Upper lobe of left lung (tissue), 6 donors: ENCODE measurements at regions not wholly inside any gene's neighbourhood (a gene's known extent, or its start where the extent isn't known, plus 50 kb on each side); places are given as distances from the start of the nearest gene placed in this dataset.

ENCODE experiments used
- ATAC-seq, 2 donors: fragments of 200-7000 bp; cut with Tn5 transposase; one replicate each; pipeline ENCODE4 v1.9.1; 2022; ENCODE audit warnings: mild to moderate bottlenecking in 2 of 2, moderate library complexity in 2 of 2; ENCODE audit not compliant: low FRiP score in 2 of 2
- DNase-seq, 2 donors: peaks; one replicate each; pipeline ENCODE4 v3.0.0-alpha.2; 2019 to 2020
- H3K27ac ChIP-seq, 4 donors: fragments of 200-600 bp; sonication (generic); one replicate each; pipeline ENCODE4 v1.5.1; 2016 to 2019
- H3K27me3 ChIP-seq, 4 donors: fragments of 200-600 bp; sonication (generic); one replicate each; pipeline ENCODE4 v1.5.1; 2017 to 2019
- H3K36me3 ChIP-seq, 4 donors: fragments of 200-600 bp; sonication (generic); one replicate each; pipeline ENCODE4 v1.5.1; 2016 to 2019
- H3K4me1 ChIP-seq, 4 donors: fragments of 200-600 bp; sonication (generic); one replicate each; pipeline ENCODE4 v1.5.1; 2018 to 2019
- H3K4me3 ChIP-seq, 4 donors: fragments of 200-600 bp; sonication (generic); one replicate each; pipeline ENCODE4 v1.5.1; 2017 to 2019; ENCODE audit warnings: mild to moderate bottlenecking in 2 of 4, moderate library complexity in 1 of 4
- H3K9me3 ChIP-seq, 4 donors: fragments of 200-600 bp; sonication (generic); one replicate each; pipeline ENCODE4 v1.5.1; 2018 to 2019
- CTCF ChIP-seq, 6 experiments: fragments of 450-650 bp in 4 of 6; fragments of 200-600 bp in 2 of 6; sonication (generic) in 2 of 6; IDR thresholded peaks; one replicate each; pipeline ENCODE4 v1.5.1; 2016 to 2019; ENCODE audit warnings: antibody characterized with exemption in 6 of 6
- EP300 ChIP-seq, 4 donors: sonication (generic); formaldehyde crosslinking; IDR thresholded peaks; one replicate each; pipeline ENCODE4 v1.5.1; 2017; ENCODE audit warnings: antibody characterized with exemption in 4 of 4, control low read depth in 2 of 4
- POLR2A ChIP-seq, 4 donors: fragments of 450-650 bp; IDR thresholded peaks; one replicate each; pipeline ENCODE4 v1.5.1; 2016 to 2017; ENCODE audit warnings: antibody characterized with exemption in 4 of 4, mild to moderate bottlenecking in 2 of 4
- POLR2AphosphoS5 ChIP-seq, 2 donors: sonication (generic); formaldehyde crosslinking; IDR thresholded peaks; one replicate each; pipeline ENCODE4 v1.5.1; 2017; ENCODE audit warnings: antibody characterized with exemption in 2 of 2
- WGBS, 2 donors: methylation state at CpG; one replicate each; pipeline ENCODE4 v1.1.5; 2017 to 2018; 5-methylcytosine and 5-hydroxymethylcytosine counted together
- donor health status: DM: no; HTN: no; CAD: no; lungs with moderate emphysema.
- donor health status: DM: no; HTN: yes; CAD: no; lungs with severe emphysema.

GRCh38 chr11:23103416-23103815 is 243.1 kb upstream of the CCDC179 start:
- H3K27me3 ChIP-seq, result no peaks in the 10 kb centered on the region
- no peak for ATAC-seq
- H3K36me3 ChIP-seq, result no peaks in the 10 kb centered on the region
- no peak overlapping the region for H3K27ac ChIP-seq
- WGBS, 2 donors, result 64 to 67% methylated on average over 2 of the region's 2 CpGs
- H3K4me3 ChIP-seq, result no peak overlapping the region
- no peak for TF ChIP-seq EP300 (IDR thresholded peaks at IDR 0.05)
- TF ChIP-seq POLR2AphosphoS5 (IDR thresholded peaks at IDR 0.05), result no peak
- TF ChIP-seq POLR2A (IDR thresholded peaks at IDR 0.05), result no peak
- TF ChIP-seq CTCF (IDR thresholded peaks at IDR 0.05), result no peak
- no peak for DNase-seq
- H3K4me1 ChIP-seq, result no peaks in the 10 kb centered on the region
- no peaks in the 10 kb centered on the region for H3K9me3 ChIP-seq

GRCh38 chr11:23111527-23111926 is 251.3 kb upstream of the CCDC179 start:
- H3K36me3 ChIP-seq, result no peaks in the 10 kb centered on the region
- H3K27ac ChIP-seq, result no peak overlapping the region
- no peak for DNase-seq
- H3K9me3 ChIP-seq, result no peaks in the 10 kb centered on the region
- peaks cover 0 to 6% (median 1%) of the 10 kb centered on the region in 4 donors for H3K4me1 ChIP-seq
- TF ChIP-seq EP300 (IDR thresholded peaks at IDR 0.05) (no peak), POLR2A (IDR thresholded peaks at IDR 0.05) (no peak), CTCF (IDR thresholded peaks at IDR 0.05) (no peak), POLR2AphosphoS5 (IDR thresholded peaks at IDR 0.05) (no peak)
- WGBS, 2 donors, result 56 to 59% methylated on average over 2 of the region's 2 CpGs
- H3K4me3 ChIP-seq, result no peak overlapping the region
- ATAC-seq, result no peak
- no peaks in the 10 kb centered on the region for H3K27me3 ChIP-seq

- 65 to 66% methylated on average over 4 of the region's 4 CpGs for WGBS, 2 donors
- H3K4me1 ChIP-seq, result peaks cover 0 to 6% (median 1%) of the 10 kb centered on the region in 4 donors
- H3K4me3 ChIP-seq, result no peak overlapping the region
- no peaks in the 10 kb centered on the region for H3K9me3 ChIP-seq
- ATAC-seq (no peak), DNase-seq (no peak)
- no peaks in the 10 kb centered on the region for H3K27me3 ChIP-seq
- no peak for TF ChIP-seq CTCF (IDR thresholded peaks at IDR 0.05)
- TF ChIP-seq POLR2AphosphoS5 (IDR thresholded peaks at IDR 0.05), result no peak
- TF ChIP-seq EP300 (IDR thresholded peaks at IDR 0.05), result no peak
- TF ChIP-seq POLR2A (IDR thresholded peaks at IDR 0.05), result no peak
- no peaks in the 10 kb centered on the region for H3K36me3 ChIP-seq
- no peak overlapping the region for H3K27ac ChIP-seq
Observed at GRCh38 chr11:23112390-23112789, 252.1 kb upstream of the CCDC179 start.

- DNase-seq (no peak), ATAC-seq (peak; percentile 62 to 71)
- TF ChIP-seq CTCF (IDR thresholded peaks at IDR 0.05), result peak in 3 of 6 experiments; percentile 23 to 39 (median 36)
- no peak for TF ChIP-seq POLR2A (IDR thresholded peaks at IDR 0.05)
- Histone ChIP-seq H3K4me3 (no peak overlapping the region), H3K4me1 (peaks cover 0 to 6% (median 1%) of the 10 kb centered on the region in 4 donors), H3K27me3 (no peaks in the 10 kb centered on the region), H3K27ac (no peak overlapping the region), H3K9me3 (no peaks in the 10 kb centered on the region), H3K36me3 (no peaks in the 10 kb centered on the region)
- 26 to 32% methylated on average over 10 of the region's 10 CpGs for WGBS, 2 donors
Observed at GRCh38 chr11:23112987-23113886, 253.0 kb upstream of the CCDC179 start.

- H3K4me1 ChIP-seq, result peaks cover 0 to 6% (median 1%) of the 10 kb centered on the region in 4 donors
- no peaks in the 10 kb centered on the region for H3K9me3 ChIP-seq
- ATAC-seq, result no peak
- H3K27ac ChIP-seq, result no peak overlapping the region
- H3K36me3 ChIP-seq, result no peaks in the 10 kb centered on the region
- H3K4me3 ChIP-seq, result no peak overlapping the region
- WGBS, 2 donors, result 55 to 66% methylated on average over 1 of the region's 1 CpG
- H3K27me3 ChIP-seq, result no peaks in the 10 kb centered on the region
- no peak for DNase-seq
- TF ChIP-seq CTCF (IDR thresholded peaks at IDR 0.05), result no peak
- TF ChIP-seq POLR2A (IDR thresholded peaks at IDR 0.05), result no peak
Observed at GRCh38 chr11:23113887-23114216, 253.6 kb upstream of the CCDC179 start.
